B cell (primary cell): ENCODE measurements at regions not wholly inside any gene's neighbourhood (a gene's known extent, or its start where the extent isn't known, plus 50 kb on each side); places are given as distances from the start of the nearest gene placed in this dataset.

Experiments
- ATAC-seq: fragments of 200-7000 bp; cut with Tn5 transposase; one replicate; pipeline ENCODE4 v1.10.0; 2021; ENCODE audit warnings: low read depth, mild to moderate bottlenecking, moderate number of reproducible peaks, moderate library complexity
- CTCF ChIA-PET: fragments of 350-600 bp; sonication (Branson Sonifier 250); formaldehyde crosslinking; loops from one replicate; lab custom pipeline; 2021; ENCODE audit warnings: antibody characterized with exemption, inconsistent platforms; lab: Charles Lee
- POLR2A ChIA-PET: fragments of 350-600 bp; sonication (Branson Sonifier 250); formaldehyde crosslinking; loops from one replicate; lab custom pipeline; 2021; ENCODE audit warnings: antibody characterized with exemption; lab: Charles Lee
- DNase-seq: peaks from one replicate; pipeline ENCODE4 v3.0.0; 2013
- H2AFZ ChIP-seq: 2 replicates; pipeline ENCODE4 v1.6.1; 2012; ENCODE audit warnings: mild to moderate bottlenecking, low read depth, low read length; ENCODE audit not compliant: insufficient read depth, poor library complexity, severe bottlenecking
- H3K27ac ChIP-seq, 2 donors: 1 replicate in 1 of 2; 2 replicates in 1 of 2; pipeline ENCODE4 v1.5.1; 2012 to 2013; ENCODE audit warnings: low read length in 2 of 2, mild to moderate bottlenecking in 2 of 2, moderate library complexity in 1 of 2
- H3K27me3 ChIP-seq, 4 experiments: fragments of 200-600 bp in 1 of 4; sonication (generic) in 1 of 4; replicated peaks in 1 of 4; 1 replicate in 2 of 4; 2 replicates in 2 of 4; pipeline versions ENCODE4 v1.6.1 to v1.7.0; 2013 to 2016; ENCODE audit warnings: low read length in 3 of 4, mild to moderate bottlenecking in 2 of 4, mixed read lengths in 1 of 4, moderate library complexity in 1 of 4; ENCODE audit not compliant: insufficient read depth in 4 of 4, control insufficient read depth in 3 of 4; ENCODE audit errors: control extremely low read depth in 1 of 4
- H3K36me3 ChIP-seq, 2 experiments: replicated peaks in 1 of 2; 1 replicate in 1 of 2; 2 replicates in 1 of 2; pipeline versions ENCODE4 v1.6.1 to v1.7.1; 2013; ENCODE audit warnings: low read length in 1 of 2; ENCODE audit not compliant: insufficient read depth in 2 of 2, control insufficient read depth in 1 of 2; ENCODE audit errors: control extremely low read depth in 1 of 2, extremely low read depth in 1 of 2
- H3K4me1 ChIP-seq, 2 donors: fragments of 200-600 bp in 1 of 2; sonication (generic) in 1 of 2; 1 replicate in 1 of 2; 2 replicates in 1 of 2; pipeline versions ENCODE4 v1.5.1 to v1.6.1; 2013 to 2017; ENCODE audit warnings: low read length in 2 of 2; ENCODE audit not compliant: control insufficient read depth in 2 of 2, insufficient read depth in 2 of 2
- H3K4me2 ChIP-seq: replicated peaks from 2 replicates; pipeline ENCODE3; 2012; ENCODE audit warnings: mild to moderate bottlenecking, low read depth, low read length; ENCODE audit not compliant: poor library complexity, severe bottlenecking
- H3K4me3 ChIP-seq, 5 experiments: fragments of 200-600 bp in 1 of 5; sonication (generic) in 1 of 5; 1 replicate in 3 of 5; 2 replicates in 2 of 5; pipeline versions ENCODE4 v1.5.1 to v1.7.0; 2011 to 2016; ENCODE audit warnings: low read length in 4 of 5, mild to moderate bottlenecking in 4 of 5, low read depth in 2 of 5, control low read depth in 1 of 5, moderate library complexity in 1 of 5; ENCODE audit not compliant: insufficient read depth in 1 of 5; ENCODE audit errors: control extremely low read depth in 1 of 5, extremely low read depth in 1 of 5
- H3K79me2 ChIP-seq: fragments of 200-600 bp; sonication (generic); one replicate; pipeline ENCODE4 v1.6.0; 2016; ENCODE audit warnings: low read length; ENCODE audit not compliant: control insufficient read depth, insufficient read depth
- H3K9ac ChIP-seq: fragments of 200-600 bp; sonication (generic); 2 replicates; pipeline ENCODE4 v1.6.1; 2017; ENCODE audit warnings: mild to moderate bottlenecking, low read length, moderate library complexity
- H3K9me3 ChIP-seq, 3 donors: one replicate each; pipeline versions ENCODE4 v1.6.1 to v1.7.1; 2013; ENCODE audit warnings: low read length in 2 of 3; ENCODE audit not compliant: control insufficient read depth in 2 of 3, insufficient read depth in 1 of 3; ENCODE audit errors: control extremely low read depth in 1 of 3
- H4K20me1 ChIP-seq: 2 replicates; pipeline ENCODE4 v1.6.0; 2012; ENCODE audit warnings: mild to moderate bottlenecking, low read length; ENCODE audit not compliant: insufficient read depth, control insufficient read depth, poor library complexity, severe bottlenecking
- H3K27ac Mint-ChIP-seq: one replicate; pipeline ENCODE4 v1.8.0; 2021; ENCODE audit warnings: mixed read lengths
- H3K27me3 Mint-ChIP-seq: one replicate; pipeline ENCODE4 v1.8.0; 2021; ENCODE audit warnings: mixed read lengths
- H3K4me1 Mint-ChIP-seq: one replicate; pipeline ENCODE4 v1.8.0; 2021; ENCODE audit warnings: mixed read lengths
- H3K4me3 Mint-ChIP-seq: one replicate; pipeline ENCODE4 v1.8.0; 2021; ENCODE audit warnings: mixed read lengths
- H3K9me3 Mint-ChIP-seq: one replicate; pipeline ENCODE4 v1.8.0; 2022; ENCODE audit warnings: mixed read lengths; ENCODE audit not compliant: insufficient read depth
- CTCF ChIP-seq: fragments of 200-600 bp; IDR thresholded peaks from one replicate; pipeline ENCODE4 v1.8.0; 2022; ENCODE audit warnings: antibody characterized with exemption, mild to moderate bottlenecking
- EZH2 ChIP-seq: IDR thresholded peaks from 2 replicates; pipeline ENCODE4 v1.6.1; 2012; ENCODE audit warnings: borderline replicate concordance, low read depth, mild to moderate bottlenecking, moderate library complexity, low read length; ENCODE audit not compliant: insufficient read depth, poor library complexity, severe bottlenecking
- WGBS: methylation state at CpG from one replicate; pipeline ENCODE4 v1.1.5; 2013; ENCODE audit warnings: missing lambda C conversion rate; ENCODE audit not compliant: insufficient coverage; 5-methylcytosine and 5-hydroxymethylcytosine counted together
- intact Hi-C: fragments of 100-400 bp; cut with micrococcal nuclease; formaldehyde crosslinking; loops from one replicate; pipeline ENCODE4 v1.10.0; 2022

GRCh38 chr1:229022595-229023333 lies 248.1 kb upstream of the RAB4A start:
- H3K9ac ChIP-seq, result no peak overlapping the region
- peaks cover 0 to 8% (median 1%) of the 10 kb centered on the region in 4 experiments for H3K27me3 ChIP-seq
- no peaks in the 10 kb centered on the region for H4K20me1 ChIP-seq
- H3K4me1 Mint-ChIP-seq, result peaks cover 9% of the 10 kb centered on the region
- no peaks in the 10 kb centered on the region for H3K36me3 ChIP-seq
- no peak overlapping the region for H3K4me3 ChIP-seq
- peaks cover 10% of the 10 kb centered on the region for H3K27me3 Mint-ChIP-seq
- ATAC-seq (no peak), DNase-seq (no peak)
- 90% methylated on average over 6 of the region's 8 CpGs for WGBS
- no peak overlapping the region for H3K4me2 ChIP-seq
- no peak overlapping the region for H3K4me3 Mint-ChIP-seq
- no peaks in the 10 kb centered on the region for H3K9me3 ChIP-seq
- POLR2A ChIA-PET, result no interaction called here
- no peaks in the 10 kb centered on the region for H3K9me3 Mint-ChIP-seq
- CTCF ChIA-PET, result no interaction called here
- intact Hi-C loops, result no loop called here
- no peak overlapping the region for H2AFZ ChIP-seq
- H3K4me1 ChIP-seq, result peaks cover 5 to 9% of the 10 kb centered on the region in 2 donors
- H3K27ac Mint-ChIP-seq, result no peak overlapping the region
- no peak overlapping the region for H3K27ac ChIP-seq
- no peaks in the 10 kb centered on the region for H3K79me2 ChIP-seq
- TF ChIP-seq CTCF, result no peak
- TF ChIP-seq EZH2, result no peak

GRCh38 chr1:229023651-229024300 lies 247.1 kb upstream of the RAB4A start:
- ATAC-seq (no peak), DNase-seq (no peak)
- TF ChIP-seq EZH2 (no peak), CTCF (no peak)
- no peak overlapping the region for H3K27ac Mint-ChIP-seq
- H3K9me3 Mint-ChIP-seq, result no peaks in the 10 kb centered on the region
- Histone ChIP-seq H3K79me2 (no peaks in the 10 kb centered on the region), H3K36me3 (no peaks in the 10 kb centered on the region), H3K9ac (no peak overlapping the region), H4K20me1 (no peaks in the 10 kb centered on the region), H3K27ac (no peak overlapping the region), H3K27me3 (peaks cover 0 to 5% (median 1%) of the 10 kb centered on the region in 4 experiments), H3K4me2 (no peak overlapping the region), H2AFZ (no peak overlapping the region), H3K4me1 (peaks cover 7 to 11% of the 10 kb centered on the region in 2 donors), H3K9me3 (no peaks in the 10 kb centered on the region), H3K4me3 (no peak overlapping the region)
- CTCF ChIA-PET, result no interaction called here
- peaks cover 10% of the 10 kb centered on the region for H3K4me1 Mint-ChIP-seq
- 48% methylated on average over 8 of the region's 11 CpGs for WGBS
- H3K4me3 Mint-ChIP-seq, result no peak overlapping the region
- H3K27me3 Mint-ChIP-seq, result peaks cover 12% of the 10 kb centered on the region
- intact Hi-C loops, result no loop called here
- POLR2A ChIA-PET, result no interaction called here
